ENCODE measurements at regions not wholly inside any gene's neighbourhood (a gene's known extent, or its start where the extent isn't known, plus 50 kb on each side); places are given as distances from the start of the nearest gene placed in this dataset.

- TF ChIP-seq EZH2phosphoT487 (conservative IDR thresholded peaks at IDR 0.05; ENCODE audit: low read length) (no peak), CTCF (IDR thresholded peaks at IDR 0.05; ENCODE audit: insufficient read depth, low read length, poor library complexity, severe bottlenecking) (no peak)
- Histone ChIP-seq H3K9me2 (replicated peaks; ENCODE audit: insufficient read depth, low read length) (no peaks in the 10 kb centered on the region), H3K27ac (ENCODE audit: low read depth, low read length) (no peak overlapping the region)
These were observed 375.9 kb upstream of the TLE4 start for GRCh38 chr9:79195879-79196278.

GRCh38 chr9:79196606-79197005 lies 375.2 kb upstream of the TLE4 start:
- Histone ChIP-seq H2AFZ (ENCODE audit: low read depth, low read length, severe bottlenecking) (no peak overlapping the region), H3K36me3 (ENCODE audit: low read length) (no peaks in the 10 kb centered on the region), H3K4me3 (ENCODE audit: insufficient read depth, low read length, poor library complexity, severe bottlenecking) (no peak overlapping the region), H3K9ac (ENCODE audit: low read length) (no peak overlapping the region), H3K27ac (ENCODE audit: low read depth, low read length) (no peak overlapping the region), H4K20me1 (ENCODE audit: low read depth, low read length) (no peaks in the 10 kb centered on the region), H3K4me2 (ENCODE audit: low read depth, low read length, poor library complexity, severe bottlenecking) (no peak overlapping the region), H3K27me3 (ENCODE audit: low read length) (no peaks in the 10 kb centered on the region; the same call in 1 of the 2 replicates), H3F3A (ENCODE audit: insufficient read depth) (no peaks in the 10 kb centered on the region), H3K79me2 (ENCODE audit: insufficient read depth, low read length) (no peaks in the 10 kb centered on the region), H3K9me3 (ENCODE audit: insufficient read depth, low read length) (no peaks in the 10 kb centered on the region), H3K9me2 (replicated peaks; ENCODE audit: insufficient read depth, low read length) (no peaks in the 10 kb centered on the region)
- TF ChIP-seq EZH2phosphoT487 (conservative IDR thresholded peaks at IDR 0.05; ENCODE audit: low read length) (no peak), CTCF (IDR thresholded peaks at IDR 0.05; ENCODE audit: insufficient read depth, low read length, poor library complexity, severe bottlenecking) (no peak)

More at GRCh38 chr9:79195879-79196278, 375.9 kb upstream of the TLE4 start:
- H3K4me3 ChIP-seq (ENCODE audit: insufficient read depth, low read length, poor library complexity, severe bottlenecking), result no peak overlapping the region
- no peaks in the 10 kb centered on the region; the same call in 1 of the 2 replicates for H3K27me3 ChIP-seq (ENCODE audit: low read length)
- H3K9me3 ChIP-seq (ENCODE audit: insufficient read depth, low read length), result no peaks in the 10 kb centered on the region
- no peaks in the 10 kb centered on the region for H3K79me2 ChIP-seq (ENCODE audit: insufficient read depth, low read length)
- no peak overlapping the region for H2AFZ ChIP-seq (ENCODE audit: low read depth, low read length, severe bottlenecking)
- no peak overlapping the region for H3K4me2 ChIP-seq (ENCODE audit: low read depth, low read length, poor library complexity, severe bottlenecking)
- no peaks in the 10 kb centered on the region for H3K36me3 ChIP-seq (ENCODE audit: low read length)
- no peaks in the 10 kb centered on the region for H4K20me1 ChIP-seq (ENCODE audit: low read depth, low read length)
- H3K9ac ChIP-seq (ENCODE audit: low read length), result no peak overlapping the region
- no peaks in the 10 kb centered on the region for H3F3A ChIP-seq (ENCODE audit: insufficient read depth)

- Histone ChIP-seq H3K9me3 (ENCODE audit: insufficient read depth, low read length) (no peaks in the 10 kb centered on the region), H4K20me1 (ENCODE audit: low read depth, low read length) (no peaks in the 10 kb centered on the region), H3K36me3 (ENCODE audit: low read length) (no peaks in the 10 kb centered on the region), H3K27ac (ENCODE audit: low read depth, low read length) (no peak overlapping the region), H3K9ac (ENCODE audit: low read length) (no peak overlapping the region), H2AFZ (ENCODE audit: low read depth, low read length, severe bottlenecking) (no peak overlapping the region), H3K79me2 (ENCODE audit: insufficient read depth, low read length) (no peaks in the 10 kb centered on the region), H3K4me3 (ENCODE audit: insufficient read depth, low read length, poor library complexity, severe bottlenecking) (no peak overlapping the region), H3K4me2 (ENCODE audit: low read depth, low read length, poor library complexity, severe bottlenecking) (no peak overlapping the region), H3K9me2 (replicated peaks; ENCODE audit: insufficient read depth, low read length) (no peaks in the 10 kb centered on the region), H3K27me3 (ENCODE audit: low read length) (no peaks in the 10 kb centered on the region; the same call in 1 of the 2 replicates), H3F3A (ENCODE audit: insufficient read depth) (no peaks in the 10 kb centered on the region)
- no peak for TF ChIP-seq CTCF (IDR thresholded peaks at IDR 0.05; ENCODE audit: insufficient read depth, low read length, poor library complexity, severe bottlenecking)
- no peak for TF ChIP-seq EZH2phosphoT487 (conservative IDR thresholded peaks at IDR 0.05; ENCODE audit: low read length)
These were observed 371.4 kb upstream of the TLE4 start for GRCh38 chr9:79200336-79200735.
